HuH-7 (cell line): ENCODE measurements at regions not wholly inside any gene's neighbourhood (a gene's known extent, or its start where the extent isn't known, plus 50 kb on each side); places are given as distances from the start of the nearest gene placed in this dataset.

ENCODE experiments used
- DNase-seq: peaks from one replicate; pipeline ENCODE4 v3.0.0; 2011; ENCODE audit warnings: low spot score

GRCh38 chr2:830419-831224 lies 120.0 kb upstream of the SNTG2 start:
- no peak for DNase-seq

- DNase-seq = no peak
These were observed 121.6 kb upstream of the SNTG2 start for GRCh38 chr2:829047-829446.

GRCh38 chr2:824954-825353 lies 125.7 kb upstream of the SNTG2 start:
- no peak for DNase-seq

- DNase-seq = no peak
These were observed 126.1 kb upstream of the SNTG2 start for GRCh38 chr2:824524-824923.

- no peak for DNase-seq
These were observed 129.1 kb upstream of the SNTG2 start for GRCh38 chr2:821546-821945.

GRCh38 chr2:819601-820000 lies 131.0 kb upstream of the SNTG2 start:
- DNase-seq = no peak

- DNase-seq = no peak
These were observed 131.5 kb upstream of the SNTG2 start for GRCh38 chr2:819121-819520.

GRCh38 chr2:817336-818015 lies 133.2 kb upstream of the SNTG2 start:
- no peak for DNase-seq

GRCh38 chr2:816278-816677 lies 134.4 kb upstream of the SNTG2 start:
- no peak for DNase-seq

- DNase-seq = no peak
These were observed 133.2 kb upstream of the TMEM18 start for GRCh38 chr2:810397-810796.

GRCh38 chr2:807300-807699 lies 130.1 kb upstream of the TMEM18 start:
- DNase-seq = no peak

GRCh38 chr2:805664-806063 lies 128.5 kb upstream of the TMEM18 start:
- DNase-seq = no peak

GRCh38 chr2:797993-798392 lies 120.8 kb upstream of the TMEM18 start:
- no peak for DNase-seq

GRCh38 chr2:797556-797955 lies 120.3 kb upstream of the TMEM18 start:
- DNase-seq = no peak

- no peak for DNase-seq
These were observed 119.2 kb upstream of the TMEM18 start for GRCh38 chr2:796141-796985.

GRCh38 chr2:795531-796041 lies 118.4 kb upstream of the TMEM18 start:
- no peak for DNase-seq

- DNase-seq = no peak
These were observed 117.5 kb upstream of the TMEM18 start for GRCh38 chr2:794554-795241.

- DNase-seq = no peak
These were observed 116.0 kb upstream of the TMEM18 start for GRCh38 chr2:793236-793635.

- DNase-seq = no peak
These were observed 115.5 kb upstream of the TMEM18 start for GRCh38 chr2:792687-793086.

- no peak for DNase-seq
These were observed 113.5 kb upstream of the TMEM18 start for GRCh38 chr2:790634-791245.

- DNase-seq = no peak
These were observed 112.9 kb upstream of the TMEM18 start for GRCh38 chr2:790081-790480.

- DNase-seq = no peak
These were observed 112.3 kb upstream of the TMEM18 start for GRCh38 chr2:789529-789928.
